GM12891 (cell line): ENCODE measurements at regions not wholly inside any gene's neighbourhood (a gene's known extent, or its start where the extent isn't known, plus 50 kb on each side); places are given as distances from the start of the nearest gene placed in this dataset.

ENCODE experiments used
- PAX5 ChIP-seq: IDR thresholded peaks from 2 replicates; pipeline ENCODE4 v1.6.1; 2011; ENCODE audit warnings: low read length, moderate library complexity, mild to moderate bottlenecking; ENCODE audit not compliant: insufficient read depth, severe bottlenecking
- POLR2A ChIP-seq: IDR thresholded peaks from 2 replicates; pipeline ENCODE4 v1.6.1; 2011; ENCODE audit warnings: low read depth, low read length, control low read depth
- POLR2AphosphoS5 ChIP-seq: IDR thresholded peaks from 2 replicates; pipeline ENCODE4 v1.6.1; 2011; ENCODE audit warnings: low read depth, low read length, control low read depth
- POU2F2 ChIP-seq: IDR thresholded peaks from 2 replicates; pipeline ENCODE4 v1.6.1; 2011; ENCODE audit warnings: low read depth, mild to moderate bottlenecking, control low read depth, low read length, moderate library complexity
- SPI1 ChIP-seq: IDR thresholded peaks from 2 replicates; pipeline ENCODE4 v1.6.1; 2011; ENCODE audit warnings: low read depth, low read length, control low read depth
- TAF1 ChIP-seq: IDR thresholded peaks from 2 replicates; pipeline ENCODE4 v1.6.1; 2011; ENCODE audit warnings: low read depth, low read length, control low read depth

DNA sequence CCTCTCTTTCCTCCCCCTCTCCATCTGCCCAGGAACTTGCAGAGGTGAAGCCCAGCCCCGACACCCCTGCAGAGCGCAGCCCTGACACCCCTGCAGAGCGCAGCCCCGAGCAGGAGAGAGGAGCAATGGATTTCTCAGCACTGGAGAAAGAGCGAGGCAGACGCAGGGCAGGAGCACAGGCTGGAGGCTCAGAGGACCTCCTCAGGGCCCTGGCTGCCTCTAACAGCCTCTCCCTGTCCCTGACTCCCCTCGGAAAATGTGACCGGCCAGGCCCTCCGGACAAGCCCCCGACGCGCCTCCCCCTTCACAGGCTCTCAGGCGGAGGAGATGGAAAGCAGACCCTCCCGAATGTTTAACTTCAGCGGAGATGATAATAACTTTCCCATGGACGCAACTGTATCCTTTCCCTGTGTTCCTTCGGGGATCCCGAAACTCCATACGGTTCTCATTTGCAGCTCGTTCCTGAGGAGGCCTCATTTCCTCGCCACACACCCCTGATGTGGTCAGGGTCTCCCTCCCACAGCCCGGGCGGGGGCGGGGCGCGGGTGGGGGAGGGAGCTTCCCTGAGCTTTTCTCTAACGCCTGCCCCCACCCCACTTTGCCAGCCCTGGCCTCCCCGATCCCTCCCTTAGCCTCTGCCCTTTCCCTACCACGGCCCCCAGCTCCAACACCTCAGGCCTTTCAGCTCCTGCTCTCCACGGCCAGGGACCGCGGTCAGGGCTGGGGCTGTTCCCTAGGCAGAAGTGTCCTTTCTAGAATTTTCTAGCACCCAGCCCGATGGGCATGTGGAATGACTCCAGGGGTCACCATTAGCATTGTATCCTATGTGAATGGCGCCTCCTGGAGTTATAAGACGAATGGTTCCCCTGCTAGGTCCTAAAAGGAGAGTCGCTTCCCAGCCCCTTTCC, 201.1 kb upstream of the BCOR start:
- TF ChIP-seq POLR2A = no peak
- TF ChIP-seq POLR2AphosphoS5 = no peak
- TF ChIP-seq TAF1 = no peak
- TF ChIP-seq SPI1 = no peak
- TF ChIP-seq PAX5 = no peak
- no peak for TF ChIP-seq POU2F2
